HG03442 (cell line): ENCODE measurements at regions not wholly inside any gene's neighbourhood (a gene's known extent, or its start where the extent isn't known, plus 50 kb on each side); places are given as distances from the start of the nearest gene placed in this dataset.

Experiments
- ATAC-seq: cut with Tn5 transposase; IDR thresholded peaks from one replicate; pipeline ENCODE4 v1.9.1; 2021; ENCODE audit warnings: mild to moderate bottlenecking, moderate library complexity; ENCODE audit not compliant: unreplicated experiment

DNA sequence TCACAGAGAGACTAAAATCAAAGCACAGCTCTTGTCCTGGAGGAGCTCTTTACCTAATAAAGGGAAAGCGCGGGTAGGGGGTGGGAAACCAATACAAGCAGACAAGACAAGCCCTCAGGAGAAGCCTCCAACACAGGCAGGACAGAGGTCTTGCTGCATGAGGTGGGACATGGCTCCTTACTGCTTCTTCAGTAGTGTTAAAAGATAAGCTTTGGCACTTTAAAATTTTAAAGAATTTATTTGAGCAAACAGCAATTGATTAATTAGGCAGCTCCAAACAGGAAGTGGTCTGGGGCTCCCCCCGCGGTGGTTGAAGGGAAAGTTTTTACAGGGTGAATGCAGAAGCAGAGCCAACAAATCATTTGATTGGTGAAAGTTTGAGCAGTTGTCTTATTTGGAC is 50.3 kb upstream of the MACC1 start:
- no peak for ATAC-seq

DNA sequence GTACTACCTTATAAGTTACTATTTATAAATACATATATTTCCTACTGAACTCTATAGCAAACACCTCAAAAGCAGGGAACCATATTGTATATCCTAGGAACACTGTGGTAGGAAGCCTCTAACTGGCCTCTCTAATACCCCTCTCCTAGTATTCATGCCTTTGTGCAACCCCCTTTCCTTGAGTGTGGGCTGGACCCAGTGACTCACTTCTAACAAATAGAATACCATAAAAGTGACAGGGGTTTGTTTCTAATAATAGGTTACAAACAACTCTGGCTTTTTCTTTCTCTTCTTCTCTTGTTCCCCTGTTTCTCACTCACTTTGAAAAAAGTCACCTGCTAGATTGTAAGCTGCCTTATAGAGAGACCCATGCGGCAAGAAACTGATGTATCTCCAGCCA is 51.6 kb upstream of the MACC1 start:
- no peak for ATAC-seq

DNA sequence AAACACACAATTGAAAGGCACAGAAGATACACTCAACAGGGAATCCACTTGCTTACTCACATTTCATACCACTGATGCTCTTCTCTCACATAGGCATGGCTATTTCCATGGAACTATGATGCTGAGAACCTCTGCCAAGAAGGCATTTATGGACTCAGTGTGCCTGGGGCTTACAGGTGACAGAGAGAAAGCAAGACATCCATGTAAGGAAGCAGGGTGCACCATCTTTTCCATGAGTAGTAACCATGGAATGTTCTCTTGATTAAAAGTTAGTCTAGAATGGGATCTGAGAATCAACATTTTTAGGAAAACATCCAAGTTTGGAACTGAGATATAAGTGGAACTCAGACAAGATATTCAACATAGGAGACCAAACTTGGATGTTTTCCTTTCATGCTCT is 52.5 kb upstream of the MACC1 start:
- no peak for ATAC-seq

DNA sequence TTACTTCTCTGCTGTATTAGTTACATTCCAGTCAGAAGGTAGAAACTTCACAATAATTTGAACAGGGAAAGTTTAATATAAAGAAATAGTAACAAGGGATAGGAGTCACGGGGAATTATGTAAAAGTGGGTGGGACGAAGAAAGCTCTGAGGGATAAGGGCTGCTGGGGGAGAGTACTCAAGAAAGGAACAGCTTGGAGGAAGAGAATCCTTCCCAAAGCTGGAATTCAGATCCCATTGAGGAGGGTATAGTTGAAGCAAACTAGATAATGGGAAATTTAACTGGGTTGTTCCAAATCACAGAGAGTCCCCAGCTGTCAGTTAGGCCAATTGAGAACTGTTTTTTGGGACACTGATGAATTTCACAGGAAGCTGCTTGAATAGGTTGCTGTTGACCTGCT is 53.2 kb upstream of the MACC1 start:
- no peak for ATAC-seq

DNA sequence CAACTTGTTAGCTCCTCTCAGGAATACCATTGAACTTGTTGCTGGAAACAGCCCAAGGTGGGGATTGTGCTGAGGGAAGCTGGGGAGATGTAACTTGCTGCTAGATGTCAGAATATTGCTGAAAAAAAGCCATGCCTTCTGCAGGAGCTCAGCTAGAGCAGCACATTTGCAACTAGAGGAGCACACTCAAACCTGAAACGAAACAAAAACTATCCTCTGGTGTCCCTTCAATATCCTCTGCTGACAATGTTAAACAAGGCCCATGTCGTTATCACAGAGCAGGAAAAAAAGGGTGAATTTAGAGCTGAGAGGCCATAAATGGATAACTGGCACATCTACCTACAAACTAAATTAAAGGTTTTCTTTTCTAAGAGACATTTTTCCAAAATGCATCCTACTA is 53.7 kb upstream of the MACC1 start:
- peak; percentile 95 for ATAC-seq

DNA sequence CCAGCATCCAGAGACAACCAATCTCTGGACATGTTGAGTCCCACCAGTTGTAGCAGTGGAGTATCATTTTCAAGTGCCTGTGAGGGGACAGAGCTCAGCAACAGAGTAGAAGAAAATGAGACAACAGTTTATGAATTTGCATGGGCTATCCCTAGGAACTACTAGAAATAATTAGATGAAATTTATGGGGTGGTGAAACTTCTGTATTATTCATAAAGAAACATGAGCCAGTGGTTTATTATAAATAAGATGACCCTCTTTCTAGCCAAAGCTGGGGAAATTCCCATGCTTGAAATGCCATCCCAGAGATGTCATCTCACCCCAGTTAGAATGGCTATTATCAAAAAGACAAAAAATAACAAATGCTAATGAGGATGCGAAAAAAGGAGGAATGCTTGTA is 55.1 kb upstream of the ITGB8 start:
- ATAC-seq, result no peak

DNA sequence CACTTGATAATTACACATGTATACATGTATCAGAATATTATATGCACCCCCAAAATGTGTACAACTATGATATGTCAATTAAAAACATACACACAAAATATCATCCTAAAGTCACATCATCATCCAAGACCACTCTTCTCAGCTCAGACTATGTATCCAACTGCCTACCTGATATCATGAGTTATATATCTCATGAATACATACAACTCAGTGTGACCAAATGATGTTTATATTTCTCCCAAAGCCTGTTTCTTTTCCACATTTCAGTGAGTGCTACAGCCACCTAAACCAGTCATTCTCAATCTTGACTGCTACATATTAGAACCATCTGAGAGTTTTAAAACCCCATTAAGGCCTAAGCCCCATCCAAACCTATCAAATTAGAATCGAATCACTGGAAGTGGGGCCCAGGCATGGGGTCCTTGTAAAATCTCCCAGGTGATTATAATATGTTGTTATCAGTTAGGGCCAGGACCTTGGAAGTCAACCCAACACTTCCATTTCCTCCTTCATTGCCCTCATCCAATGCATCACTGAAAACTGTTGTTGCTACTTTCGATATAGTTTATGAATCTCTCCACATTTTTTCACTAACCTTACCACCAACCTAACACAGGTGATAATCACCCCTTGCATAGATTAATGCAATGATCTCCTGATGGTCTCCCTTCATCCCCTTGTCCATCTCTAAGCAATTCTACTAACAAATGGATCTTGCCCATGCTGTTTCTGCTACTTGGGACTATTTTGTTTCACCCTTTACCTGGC is 53.8 kb upstream of the ITGB8 start:
- no peak for ATAC-seq

DNA sequence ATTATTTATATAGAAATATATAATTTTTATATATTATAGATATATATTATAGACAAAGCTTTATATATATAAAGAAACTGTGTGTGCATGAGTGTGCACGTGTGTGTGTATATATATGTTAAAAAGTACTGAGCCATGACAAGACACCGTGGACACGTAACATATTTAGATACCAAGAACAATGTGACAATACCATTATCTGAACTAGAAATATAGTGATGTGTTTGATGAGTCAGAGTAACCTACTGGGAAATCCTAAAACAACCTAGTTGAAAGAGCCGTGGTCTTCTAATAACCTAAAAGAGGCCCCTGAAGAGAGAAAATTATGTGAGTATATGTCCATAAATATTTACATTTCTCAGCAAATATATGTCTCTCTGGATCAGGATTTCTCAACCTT is 50.7 kb upstream of the ITGB8 start:
- no peak for ATAC-seq

DNA sequence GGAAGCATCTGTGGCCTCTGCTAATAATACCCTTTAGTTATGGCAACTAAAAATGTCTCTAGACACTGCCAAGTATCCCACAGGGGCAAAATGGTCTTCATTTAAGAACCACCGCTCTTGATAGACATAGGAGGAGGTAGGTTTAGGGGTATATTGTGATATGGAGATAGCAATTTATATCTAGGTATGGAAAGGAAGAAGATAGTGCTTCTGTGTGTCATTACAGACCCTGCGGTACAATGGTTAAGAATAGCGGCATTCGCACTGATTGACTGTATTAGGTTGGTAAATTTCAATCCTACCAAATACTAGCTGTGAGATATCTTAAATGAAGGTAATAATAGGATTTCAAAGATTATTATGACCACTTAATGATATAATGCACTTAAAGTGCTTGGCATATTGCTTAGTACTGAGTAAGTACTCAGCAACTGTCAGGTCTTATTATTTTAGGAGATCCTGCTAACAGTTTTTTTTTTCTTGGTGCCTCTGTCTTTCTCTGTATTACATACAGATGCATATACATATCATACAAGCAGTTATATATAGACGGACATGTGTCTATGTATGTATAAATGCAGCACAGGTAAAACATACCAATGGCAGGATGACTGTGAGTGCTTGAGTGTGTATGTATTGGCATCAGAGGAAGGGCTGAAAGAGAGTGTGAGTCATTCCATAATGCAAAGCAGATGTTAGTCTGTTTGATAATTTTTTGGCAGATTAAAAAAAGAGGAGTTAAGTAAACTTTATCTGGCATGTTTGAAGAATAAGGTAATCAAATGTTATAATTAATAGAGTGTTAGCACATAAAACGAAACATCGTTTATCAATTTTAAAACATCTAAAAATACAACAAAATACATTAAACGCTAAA is 50.0 kb upstream of the ITGB8 start:
- ATAC-seq, result no peak
